Liver (tissue), 8 donors: ENCODE measurements at regions not wholly inside any gene's neighbourhood (a gene's known extent, or its start where the extent isn't known, plus 50 kb on each side); places are given as distances from the start of the nearest gene placed in this dataset.

Experiments
- DNase-seq: peaks from one replicate; pipeline ENCODE4 v3.0.0-alpha.2; 2017; ENCODE audit warnings: low spot score
- H3K27ac ChIP-seq, 2 donors: one replicate each; pipeline ENCODE4 v1.7.0; 2013; ENCODE audit warnings: inconsistent platforms in 2 of 2, low read length in 2 of 2, control low read depth in 1 of 2, low read depth in 1 of 2, mild to moderate bottlenecking in 1 of 2
- H3K27me3 ChIP-seq, 4 donors: one replicate each; pipeline versions ENCODE4 v1.6.1 to v1.7.0; 2013; ENCODE audit warnings: low read length in 3 of 4, inconsistent platforms in 1 of 4, mild to moderate bottlenecking in 1 of 4, moderate library complexity in 1 of 4; ENCODE audit not compliant: control insufficient read depth in 4 of 4, insufficient read depth in 4 of 4
- H3K36me3 ChIP-seq, 4 donors: one replicate each; pipeline versions ENCODE4 v1.6.1 to v1.7.0; 2013; ENCODE audit warnings: low read length in 3 of 4, mild to moderate bottlenecking in 3 of 4, low read depth in 1 of 4, moderate library complexity in 1 of 4; ENCODE audit not compliant: control insufficient read depth in 4 of 4, insufficient read depth in 3 of 4
- H3K4me1 ChIP-seq, 4 donors: one replicate each; pipeline versions ENCODE4 v1.6.1 to v1.7.0; 2013; ENCODE audit warnings: low read length in 3 of 4, mild to moderate bottlenecking in 3 of 4, moderate library complexity in 1 of 4; ENCODE audit not compliant: control insufficient read depth in 4 of 4, insufficient read depth in 4 of 4
- H3K4me3 ChIP-seq, 3 donors: one replicate each; pipeline versions ENCODE4 v1.6.1 to v1.7.0; 2013; ENCODE audit warnings: low read length in 3 of 3, control low read depth in 1 of 3, low read depth in 1 of 3, mild to moderate bottlenecking in 1 of 3
- H3K9ac ChIP-seq, 2 donors: one replicate each; pipeline ENCODE4 v1.7.0; 2013; ENCODE audit warnings: low read length in 2 of 2, mild to moderate bottlenecking in 2 of 2, moderate library complexity in 2 of 2, control low read depth in 1 of 2, low read depth in 1 of 2
- H3K9me3 ChIP-seq, 4 donors: one replicate each; pipeline versions ENCODE4 v1.6.1 to v1.7.0; 2013; ENCODE audit warnings: low read length in 3 of 4; ENCODE audit not compliant: control insufficient read depth in 4 of 4
- ATF3 ChIP-seq: IDR thresholded peaks from 2 replicates; pipeline ENCODE4 v1.6.1; 2016; ENCODE audit warnings: antibody characterized with exemption
- CTCF ChIP-seq: fragments of 150-350 bp; IDR thresholded peaks from 2 replicates; pipeline ENCODE4 v1.5.1; 2017; ENCODE audit warnings: improper control_type of control experiment, low read depth, low read length; ENCODE audit not compliant: missing input control
- EGR1 ChIP-seq, 2 donors: IDR thresholded peaks; 2 replicates each; pipeline ENCODE4 v1.6.1; 2016 to 2018; ENCODE audit warnings: antibody characterized with exemption in 2 of 2, low read depth in 2 of 2
- FOXA1 ChIP-seq: IDR thresholded peaks from 2 replicates; pipeline ENCODE4 v1.6.1; 2016; ENCODE audit warnings: antibody characterized with exemption
- FOXA2 ChIP-seq: IDR thresholded peaks from 2 replicates; pipeline ENCODE4 v1.6.1; 2016; ENCODE audit warnings: antibody characterized with exemption
- GABPA ChIP-seq, 2 donors: IDR thresholded peaks in 1 of 2; conservative IDR thresholded peaks in 1 of 2; 2 replicates each; pipeline ENCODE4 v1.6.1; 2016; ENCODE audit warnings: antibody characterized with exemption in 2 of 2, mild to moderate bottlenecking in 1 of 2, moderate library complexity in 1 of 2
- HNF4A ChIP-seq, 2 donors: conservative IDR thresholded peaks; 2 replicates each; pipeline ENCODE4 v1.6.1; 2016; ENCODE audit warnings: antibody characterized with exemption in 2 of 2, mild to moderate bottlenecking in 2 of 2
- HNF4G ChIP-seq: IDR thresholded peaks from 2 replicates; pipeline ENCODE4 v1.6.1; 2016; ENCODE audit warnings: antibody characterized with exemption
- JUND ChIP-seq, 2 donors: IDR thresholded peaks; 2 replicates each; pipeline ENCODE4 v1.6.1; 2016; ENCODE audit warnings: antibody characterized with exemption in 2 of 2
- MAX ChIP-seq: IDR thresholded peaks from 2 replicates; pipeline ENCODE4 v1.6.1; 2016; ENCODE audit warnings: antibody characterized with exemption
- NR2F2 ChIP-seq: IDR thresholded peaks from 2 replicates; pipeline ENCODE4 v1.6.1; 2016; ENCODE audit warnings: antibody characterized with exemption
- RAD21 ChIP-seq, 2 donors: IDR thresholded peaks; 2 replicates each; pipeline ENCODE4 v1.6.1; 2016; ENCODE audit warnings: antibody characterized with exemption in 2 of 2, mild to moderate bottlenecking in 2 of 2
- REST ChIP-seq: IDR thresholded peaks from 2 replicates; pipeline ENCODE4 v1.6.1; 2016; ENCODE audit warnings: antibody characterized with exemption, mild to moderate bottlenecking
- RXRA ChIP-seq, 2 donors: IDR thresholded peaks; 2 replicates each; pipeline ENCODE4 v1.6.1; 2017 to 2018; ENCODE audit warnings: antibody characterized with exemption in 2 of 2, mild to moderate bottlenecking in 1 of 2
- SP1 ChIP-seq: IDR thresholded peaks from 2 replicates; pipeline ENCODE4 v1.6.1; 2018; ENCODE audit warnings: antibody characterized with exemption, mild to moderate bottlenecking
- TAF1 ChIP-seq: conservative IDR thresholded peaks from 2 replicates; pipeline ENCODE4 v1.6.1; 2016; ENCODE audit warnings: antibody characterized with exemption, mild to moderate bottlenecking
- YY1 ChIP-seq: IDR thresholded peaks from 2 replicates; pipeline ENCODE4 v1.6.1; 2016; ENCODE audit warnings: antibody characterized with exemption, mild to moderate bottlenecking
- ZBTB33 ChIP-seq: IDR thresholded peaks from 2 replicates; pipeline ENCODE4 v1.6.1; 2016; ENCODE audit warnings: antibody characterized with exemption
- WGBS: extraction: QIAGEN DNeasy Blood & Tissue Kit; methylation state at CpG from one replicate; pipeline ENCODE4 v1.1.7; 2013; 5-methylcytosine and 5-hydroxymethylcytosine counted together
- donor health status: healthy.
- donor health status: healthy.
- donor health status: healthy.
- donor health status: healthy.
- donor health status: healthy.

GRCh38 chr5:89417990-89418389 is 535.0 kb upstream of the MEF2C start:
- peaks cover 0 to 5% (median 0%) of the 10 kb centered on the region in 4 donors for H3K9me3 ChIP-seq
- no peak overlapping the region for H3K27ac ChIP-seq
- no peaks in the 10 kb centered on the region for H3K4me1 ChIP-seq
- H3K36me3 ChIP-seq: no peaks in the 10 kb centered on the region
- no peak overlapping the region for H3K4me3 ChIP-seq
- H3K27me3 ChIP-seq: no peaks in the 10 kb centered on the region
- no peak overlapping the region for H3K9ac ChIP-seq
- TF ChIP-seq RXRA (IDR thresholded peaks at IDR 0.05) (no peak), TAF1 (no peak), HNF4G (no peak), GABPA (IDR thresholded peaks at IDR 0.05 in 1 of 2, conservative IDR thresholded peaks at IDR 0.05 in 1 of 2) (no peak), ATF3 (no peak), YY1 (no peak), JUND (IDR thresholded peaks at IDR 0.05) (no peak), ZBTB33 (no peak), EGR1 (IDR thresholded peaks at IDR 0.05; ENCODE audit: low read depth in 2 of 2) (no peak), HNF4A (conservative IDR thresholded peaks at IDR 0.05) (no peak), REST (no peak), FOXA2 (no peak), NR2F2 (no peak), SP1 (no peak), FOXA1 (no peak), CTCF (no peak), MAX (no peak), RAD21 (IDR thresholded peaks at IDR 0.05) (no peak)
- 95% methylated on average over 2 of the region's 2 CpGs for WGBS
- DNase-seq: no peak

- 93% methylated on average over 3 of the region's 3 CpGs for whole genome bisulfite sequencing
- H3K4me1 ChIP-seq: no peaks in the 10 kb centered on the region
- no peaks in the 10 kb centered on the region for H3K36me3 ChIP-seq
- no peaks in the 10 kb centered on the region for H3K27me3 ChIP-seq
- no peak overlapping the region for H3K4me3 ChIP-seq
- H3K9ac ChIP-seq: no peak overlapping the region
- peaks cover 0 to 3% (median 0%) of the 10 kb centered on the region in 4 donors for H3K9me3 ChIP-seq
- no peak overlapping the region for H3K27ac ChIP-seq
- DNase-seq: no peak
- no peak for TF ChIP-seq NR2F2
- TF ChIP-seq MAX: no peak
- no peak for TF ChIP-seq ATF3
- no peak for TF ChIP-seq RAD21 (IDR thresholded peaks at IDR 0.05)
- no peak for TF ChIP-seq JUND (IDR thresholded peaks at IDR 0.05)
- no peak for TF ChIP-seq REST
- no peak for TF ChIP-seq CTCF
- TF ChIP-seq SP1: no peak
- no peak for TF ChIP-seq HNF4G
- TF ChIP-seq YY1: no peak
- TF ChIP-seq TAF1: no peak
Observed at GRCh38 chr5:89417515-89417914, 534.5 kb upstream of the MEF2C start.
